Psoas muscle (tissue), 7 donors: ENCODE measurements at regions not wholly inside any gene's neighbourhood (a gene's known extent, or its start where the extent isn't known, plus 50 kb on each side); places are given as distances from the start of the nearest gene placed in this dataset.

Experiments
- ATAC-seq, 4 donors: fragments of 200-7000 bp; cut with Tn5 transposase; one replicate each; pipeline ENCODE4 v1.9.1; 2020; ENCODE audit warnings: moderate library complexity in 3 of 4, mild to moderate bottlenecking in 2 of 4
- DNase-seq, 2 donors: peaks; one replicate each; pipeline ENCODE4 v3.0.0-alpha.2; 2020
- H3K27ac ChIP-seq: fragments of 200-600 bp; one replicate; pipeline ENCODE4 v1.8.0; 2022
- H3K27me3 ChIP-seq, 3 donors: fragments of 200-600 bp in 1 of 3; one replicate each; pipeline versions ENCODE4 v1.6.1 to v1.8.0; 2013 to 2022; ENCODE audit warnings: low read length in 2 of 3, mild to moderate bottlenecking in 2 of 3, moderate library complexity in 1 of 3; ENCODE audit not compliant: insufficient read depth in 3 of 3
- H3K36me3 ChIP-seq, 2 donors: fragments of 200-600 bp in 1 of 2; one replicate each; pipeline versions ENCODE4 v1.6.1 to v1.8.0; 2013 to 2022; ENCODE audit warnings: low read depth in 1 of 2, mild to moderate bottlenecking in 1 of 2, moderate library complexity in 1 of 2; ENCODE audit not compliant: insufficient read depth in 1 of 2
- H3K4me1 ChIP-seq: fragments of 200-600 bp; one replicate; pipeline ENCODE4 v1.8.0; 2022
- H3K4me3 ChIP-seq: fragments of 200-600 bp; one replicate; pipeline ENCODE4 v1.8.0; 2022; ENCODE audit warnings: mild to moderate bottlenecking
- H3K9me3 ChIP-seq: fragments of 200-600 bp; one replicate; pipeline ENCODE4 v1.8.0; 2022
- CTCF ChIP-seq: fragments of 200-600 bp; IDR thresholded peaks from one replicate; pipeline ENCODE4 v1.8.0; 2022; ENCODE audit warnings: antibody characterized with exemption
- whole genome bisulfite sequencing, 3 donors: extraction: QIAGEN DNeasy Blood & Tissue Kit; methylation state at CpG; one replicate each; pipeline versions ENCODE4 v1.1.6 to v1.1.7; 2013; 5-methylcytosine and 5-hydroxymethylcytosine counted together
- intact Hi-C, 2 donors: fragments of 100-400 bp; cut with DNase I; formaldehyde crosslinking; loops; one replicate each; pipeline versions ENCODE4 v1.11.0 to v1.14.2; 2022
- donor health status: healthy with polysubstance abuse.
- donor health status: DM: no; HTN: no; CAD: no; lungs with moderate emphysema.
- donor health status: Bipolar disorder and iron deficiency.
- donor health status: healthy.
- donor health status: DM: yes; HTN: yes; CAD: no.
- donor health status: DM: no; HTN: no; CAD: no.
- donor health status: DM: yes; HTN: yes; CAD: no.

- intact Hi-C loops, result no loop called here
- Histone ChIP-seq H3K4me1 (no peaks in the 10 kb centered on the region), H3K27me3 (peaks cover 0 to 2% (median 0%) of the 10 kb centered on the region in 3 donors), H3K9me3 (no peaks in the 10 kb centered on the region), H3K27ac (no peak overlapping the region), H3K4me3 (no peak overlapping the region), H3K36me3 (no peaks in the 10 kb centered on the region)
- no peak for ATAC-seq
- no peak for TF ChIP-seq CTCF
- DNase-seq, result no peak
These were observed 87.1 kb upstream of the CTTNBP2 start for GRCh38 chr7:117960351-117960750.

- H3K4me1 ChIP-seq, result no peaks in the 10 kb centered on the region
- no peak overlapping the region for H3K27ac ChIP-seq
- ATAC-seq, result peak in 1 of 4 donors; percentile 83
- no peaks in the 10 kb centered on the region for H3K36me3 ChIP-seq
- WGBS, 3 donors, result 52 to 65% (median 60%) methylated on average over 4 of the region's 4 CpGs
- no peak for DNase-seq
- intact Hi-C loops, result no loop called here
- H3K27me3 ChIP-seq, result no peaks in the 10 kb centered on the region
- no peaks in the 10 kb centered on the region for H3K9me3 ChIP-seq
- H3K4me3 ChIP-seq, result no peak overlapping the region
- no peak for TF ChIP-seq CTCF
These were observed 88.0 kb upstream of the CTTNBP2 start for GRCh38 chr7:117961235-117961634.

- Histone ChIP-seq H3K4me3 (no peak overlapping the region), H3K36me3 (no peaks in the 10 kb centered on the region), H3K9me3 (no peaks in the 10 kb centered on the region), H3K27ac (no peak overlapping the region), H3K4me1 (no peaks in the 10 kb centered on the region), H3K27me3 (no peaks in the 10 kb centered on the region)
- WGBS, 3 donors, result 44 to 54% (median 47%) methylated on average over 5 of the region's 5 CpGs
- intact Hi-C loops, result no loop called here
- no peak for TF ChIP-seq CTCF
- ATAC-seq, result no peak
- DNase-seq, result no peak
These were observed 89.2 kb upstream of the CTTNBP2 start for GRCh38 chr7:117962366-117962994.

GRCh38 chr7:117963264-117964197 is 90.3 kb upstream of the CTTNBP2 start:
- Histone ChIP-seq H3K9me3 (no peaks in the 10 kb centered on the region), H3K4me3 (no peak overlapping the region), H3K27me3 (no peaks in the 10 kb centered on the region), H3K36me3 (no peaks in the 10 kb centered on the region), H3K4me1 (no peaks in the 10 kb centered on the region), H3K27ac (no peak overlapping the region)
- WGBS, 3 donors, result 38 to 59% (median 48%) methylated on average over 2 of the region's 2 CpGs
- DNase-seq (no peak), ATAC-seq (no peak)
- TF ChIP-seq CTCF, result no peak
- intact Hi-C loops, result no loop called here
